SH-SY5Y (cell line): ENCODE measurements at regions not wholly inside any gene's neighbourhood (a gene's known extent, or its start where the extent isn't known, plus 50 kb on each side); places are given as distances from the start of the nearest gene placed in this dataset.

Source experiments
- GATA2 ChIP-seq: IDR thresholded peaks from 2 replicates; pipeline ENCODE4 v1.6.1; 2011; ENCODE audit warnings: mild to moderate bottlenecking, low read depth, low read length
- GATA3 ChIP-seq: IDR thresholded peaks from 2 replicates; pipeline ENCODE4 v1.6.1; 2011; ENCODE audit warnings: low read depth, mild to moderate bottlenecking, low read length, moderate library complexity

DNA sequence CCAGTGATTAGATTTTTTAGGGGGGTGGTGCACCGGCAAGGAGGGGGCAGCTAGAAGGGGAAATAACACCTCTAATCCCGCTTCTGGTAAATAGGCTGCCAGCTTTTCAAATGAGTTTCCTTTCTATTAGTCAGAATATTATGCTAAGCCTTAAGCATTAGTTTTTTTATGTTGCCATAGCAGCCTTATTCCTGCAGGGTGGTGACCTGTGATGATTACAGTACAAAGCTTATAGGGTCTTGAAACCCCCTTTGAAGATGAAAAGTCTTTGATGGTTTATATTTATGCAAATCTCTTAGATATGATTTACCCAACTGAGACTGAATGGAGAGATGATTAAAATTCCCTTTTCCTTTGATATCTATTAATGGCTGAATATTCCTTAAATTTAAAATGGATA, 109.8 kb downstream of the ZIC5 start:
- TF ChIP-seq GATA2: no peak
- no peak for TF ChIP-seq GATA3
